GOT3 (cell line): ENCODE measurements at regions not wholly inside any gene's neighbourhood (a gene's known extent, or its start where the extent isn't known, plus 50 kb on each side); places are given as distances from the start of the nearest gene placed in this dataset.
A peak's percentile ranks its signal among the peaks of the same experiment; 100 is the strongest.
"Not testable (repeated sequence)": the region's sequence is repeated elsewhere in the genome, so short reads cannot be mapped to it uniquely, and the experiment has no call there.

Source experiments
- DNase-seq: peaks from one replicate; lab custom pipeline; 2025; ENCODE audit warnings: mixed read lengths; lab: John Stamatoyannopoulos, UW

GRCh38 chr2:14988600-14988999 lies 356.1 kb downstream of the LRATD1 start:
- DNase-seq, result no peak

- no peak for DNase-seq
Observed at GRCh38 chr2:14991723-14992122, 359.2 kb downstream of the LRATD1 start.

DNA sequence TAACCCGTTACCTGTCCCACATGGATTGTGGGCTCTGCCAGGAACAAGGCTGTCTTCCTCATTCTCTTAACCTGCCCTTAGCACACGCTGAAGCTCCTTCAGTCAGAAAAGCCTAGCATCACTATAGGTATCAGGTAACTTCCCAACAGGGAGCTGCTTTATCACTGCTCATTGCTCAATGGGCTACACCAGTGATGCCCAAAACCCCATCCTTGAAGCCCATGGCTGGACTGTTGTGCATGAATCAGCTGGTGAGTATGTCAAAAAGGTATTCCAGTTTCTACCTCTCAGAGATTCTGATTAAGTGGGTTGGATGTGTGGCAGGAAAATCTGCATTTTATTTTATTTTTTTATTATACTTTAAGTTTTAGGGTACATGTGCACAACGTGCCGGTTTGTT lies 362.2 kb downstream of the LRATD1 start:
- no peak for DNase-seq

- no peak for DNase-seq
Observed at GRCh38 chr2:14996351-14997014, 364.0 kb downstream of the LRATD1 start.

- no peak for DNase-seq
Observed at GRCh38 chr2:14998546-14998945, 366.0 kb downstream of the LRATD1 start.

DNA sequence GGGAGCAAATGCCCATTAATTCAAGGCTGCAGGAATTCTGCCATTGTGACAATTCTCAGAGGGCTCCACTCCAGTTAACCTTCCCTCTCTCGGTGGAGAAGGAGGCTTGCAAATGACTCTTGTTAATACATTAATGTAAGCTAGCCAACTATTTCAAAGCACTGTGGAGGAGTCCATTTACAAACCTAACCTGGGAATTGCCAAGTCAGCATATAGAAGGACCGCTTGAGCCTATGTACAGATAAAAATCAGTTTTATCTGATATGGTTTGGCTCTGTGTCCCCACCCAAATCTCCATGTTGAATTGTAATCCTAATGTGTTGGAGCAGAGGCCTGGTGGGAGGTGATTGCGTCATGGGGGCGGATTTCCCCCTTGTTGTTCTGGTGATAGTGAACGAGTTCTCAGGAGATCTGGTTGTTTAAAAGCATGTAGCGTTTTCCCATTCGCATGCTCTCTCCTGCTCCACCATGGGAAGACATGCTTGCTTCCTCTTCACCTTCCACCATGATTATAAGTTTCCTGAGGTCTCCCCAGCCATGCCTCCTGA lies 366.7 kb downstream of the LRATD1 start:
- no peak for DNase-seq

- not testable (repeated sequence) for DNase-seq
Observed at GRCh38 chr2:15002519-15002918, 370.0 kb downstream of the LRATD1 start.

DNA sequence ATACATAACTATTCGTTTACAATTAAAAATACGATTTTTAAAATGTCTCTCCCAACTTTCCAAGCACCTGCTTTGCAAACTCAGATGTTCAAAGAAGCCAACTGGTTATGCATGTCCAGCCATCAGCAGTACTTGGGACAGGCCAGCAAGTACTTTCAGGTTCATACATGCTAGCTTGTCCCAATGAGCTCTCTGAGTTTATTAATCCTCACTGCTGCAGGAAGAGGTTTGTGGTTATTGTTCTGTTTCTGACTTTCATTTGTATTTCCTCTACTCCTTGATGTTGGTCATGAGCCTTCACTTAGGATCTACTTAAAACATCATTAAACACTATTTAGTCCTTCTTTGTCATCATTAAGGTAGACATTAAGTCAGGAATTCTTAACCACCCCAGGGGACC lies 374.1 kb downstream of the LRATD1 start:
- DNase-seq, result no peak

- no peak for DNase-seq
Observed at GRCh38 chr2:15009681-15010080, 377.2 kb downstream of the LRATD1 start.

- no peak for DNase-seq
Observed at GRCh38 chr2:15010346-15010745, 377.8 kb downstream of the LRATD1 start.

- DNase-seq, result no peak
Observed at GRCh38 chr2:15018814-15019213, 386.3 kb downstream of the LRATD1 start.

DNA sequence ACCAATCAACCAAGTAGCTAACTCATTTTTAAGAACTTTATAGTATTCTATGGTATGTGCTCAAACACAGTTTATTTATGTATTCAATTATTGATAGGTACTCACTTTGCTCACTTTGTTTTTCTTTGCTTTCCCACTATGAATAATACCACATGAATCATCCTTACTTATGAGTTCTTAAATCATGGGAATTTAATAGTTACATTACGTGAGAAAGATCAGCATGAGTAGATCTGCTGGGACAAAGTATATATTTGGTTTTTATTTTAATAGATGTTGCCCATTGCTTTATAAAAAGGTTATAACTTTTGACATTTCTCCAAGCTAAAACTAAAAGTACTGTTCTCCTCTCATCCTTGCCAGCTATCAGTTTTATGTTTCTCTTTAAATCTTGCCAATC lies 390.7 kb downstream of the LRATD1 start:
- no peak for DNase-seq

DNA sequence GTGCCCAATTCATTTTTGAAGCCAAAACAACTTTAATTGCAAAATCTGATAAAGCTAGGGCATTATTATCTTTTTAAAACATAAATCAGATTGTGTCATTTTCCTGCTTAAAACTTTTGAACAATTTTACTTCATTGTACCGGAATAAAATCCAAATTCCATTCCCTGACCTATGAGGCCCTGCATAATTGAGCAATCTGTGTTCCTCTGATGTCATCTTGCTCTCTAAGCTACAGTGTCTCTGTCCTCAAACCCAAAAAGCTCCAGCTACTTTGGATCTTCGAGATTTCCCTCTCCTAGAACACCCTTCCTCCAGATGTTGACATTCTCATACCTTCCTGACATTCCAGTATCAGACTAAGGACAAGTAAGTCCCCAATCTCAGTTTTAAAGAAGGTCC lies 395.9 kb downstream of the LRATD1 start:
- no peak for DNase-seq

DNA sequence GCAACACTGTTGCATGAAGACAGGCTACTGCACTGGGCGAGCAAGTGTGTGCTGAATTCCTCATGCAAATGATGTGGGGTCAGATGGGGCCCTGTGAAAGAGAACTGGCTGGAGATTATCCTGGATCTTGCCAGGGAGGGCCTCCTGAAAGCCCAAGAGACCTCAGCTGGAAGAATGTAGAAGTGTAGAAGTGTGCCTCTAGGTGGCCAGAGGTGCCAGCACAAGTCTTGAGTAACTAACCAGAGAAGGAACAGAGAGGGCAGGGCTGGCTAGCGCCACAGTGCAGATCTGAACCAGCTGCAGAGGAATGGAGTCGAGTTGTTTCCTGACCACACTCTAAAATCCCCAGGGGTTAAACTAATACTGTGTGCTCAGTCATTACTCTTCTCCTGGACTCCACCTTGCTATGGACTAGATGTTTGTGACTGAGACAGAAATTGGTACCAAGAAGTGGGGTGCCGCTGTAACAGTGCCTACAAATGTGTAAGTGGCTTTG lies 399.3 kb downstream of the LRATD1 start:
- DNase-seq, result no peak

DNA sequence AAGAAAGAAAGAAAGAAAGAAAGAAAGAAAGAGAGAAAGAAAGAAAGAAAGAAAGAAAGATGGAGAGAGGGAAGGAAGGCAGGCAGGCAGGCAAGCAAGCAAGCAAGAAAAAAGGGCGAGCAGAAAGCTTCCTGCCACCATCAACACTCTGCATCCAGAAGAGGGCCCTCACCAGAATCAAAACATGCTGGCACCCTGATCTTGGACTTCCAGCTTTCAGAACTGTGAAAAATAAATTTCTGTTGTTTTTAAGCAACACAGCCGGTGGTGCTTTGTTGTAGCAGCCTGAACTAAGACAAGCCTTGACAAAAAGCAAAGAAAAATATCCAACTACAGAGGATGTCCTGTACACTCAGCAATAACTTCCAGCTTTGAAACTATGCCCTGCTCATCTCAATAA lies 401.7 kb downstream of the LRATD1 start:
- no peak for DNase-seq

DNA sequence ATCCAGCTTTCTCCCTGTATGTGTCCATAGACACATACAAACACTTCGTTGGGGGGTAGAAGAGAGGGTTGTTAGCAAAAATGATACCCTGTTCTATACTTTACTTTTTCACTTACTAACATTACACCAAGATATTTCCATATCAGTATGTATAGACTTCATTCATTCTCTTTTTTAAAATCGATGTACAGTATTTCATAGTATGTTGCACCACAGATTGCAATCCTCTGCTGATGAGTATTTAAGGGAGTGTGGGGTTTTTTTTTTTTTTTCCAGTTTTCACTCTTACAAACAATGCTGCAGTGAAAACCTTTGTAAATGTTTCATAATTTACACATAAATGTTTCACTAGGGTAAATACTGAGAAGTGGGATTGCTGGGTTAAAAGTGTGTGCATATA lies 402.3 kb downstream of the LRATD1 start:
- DNase-seq, result no peak

DNA sequence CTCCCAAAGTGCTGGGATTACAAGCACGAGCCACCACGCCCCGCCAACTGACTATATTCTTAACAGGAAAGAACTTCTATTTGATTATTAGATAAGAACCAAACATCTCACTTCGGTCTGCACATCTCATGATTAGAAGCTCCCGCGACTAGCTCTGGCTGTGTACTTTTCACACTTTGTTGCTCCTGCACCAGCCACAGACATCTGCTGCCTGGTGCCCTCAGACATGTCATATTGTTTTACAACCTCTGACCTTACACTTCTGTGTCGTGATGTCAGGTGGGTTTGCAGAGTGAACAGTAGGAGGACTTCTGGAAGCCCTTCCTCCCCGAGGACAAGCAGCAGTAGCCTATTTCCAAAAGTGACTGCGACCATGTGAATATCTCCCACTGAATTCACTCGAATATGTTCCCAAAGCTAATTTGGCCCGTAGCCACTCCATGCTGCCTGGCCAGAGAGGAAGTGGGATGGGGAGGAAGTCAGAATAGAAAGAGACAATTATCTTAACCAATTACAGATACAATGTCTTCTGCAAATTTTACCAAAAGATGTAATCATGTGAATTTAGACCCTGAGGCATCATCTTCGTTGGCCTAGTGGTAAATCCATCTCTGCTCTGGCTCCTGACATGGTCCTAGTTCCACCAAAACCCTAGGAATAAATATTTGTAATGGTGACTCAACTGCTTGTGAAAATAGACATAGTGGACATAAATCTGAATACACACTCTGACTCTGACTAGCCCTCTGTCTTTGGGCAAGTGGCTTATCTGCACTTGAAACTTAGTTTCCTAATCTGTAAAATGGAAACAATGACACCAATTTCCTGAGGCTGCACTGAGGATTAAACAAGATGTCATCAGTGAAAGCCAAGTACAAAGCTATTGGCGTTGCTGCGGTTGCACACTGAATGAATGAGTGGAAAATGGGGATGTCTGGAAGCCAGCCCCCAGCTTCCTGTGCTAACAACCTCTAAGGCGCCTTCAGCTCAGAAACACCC lies 406.1 kb downstream of the LRATD1 start:
- DNase-seq, result no peak

- DNase-seq, result no peak
Observed at GRCh38 chr2:15040429-15041084, 408.0 kb downstream of the LRATD1 start.

GRCh38 chr2:15041429-15041837 lies 408.9 kb downstream of the LRATD1 start:
- no peak for DNase-seq

- DNase-seq, result peak; percentile 16
Observed at GRCh38 chr2:15042801-15043217, 410.3 kb downstream of the LRATD1 start.

GRCh38 chr2:15043336-15044058 lies 411.0 kb downstream of the LRATD1 start:
- no peak for DNase-seq
